Prostate gland (tissue), 2 donors: ENCODE measurements at regions not wholly inside any gene's neighbourhood (a gene's known extent, or its start where the extent isn't known, plus 50 kb on each side); places are given as distances from the start of the nearest gene placed in this dataset.

ENCODE experiments used
- DNase-seq: peaks from one replicate; pipeline ENCODE4 v3.0.0-alpha.2; 2019; ENCODE audit warnings: low spot score
- H3K27ac ChIP-seq, 2 donors: fragments of 200-600 bp; sonication (generic); 2 replicates each; pipeline ENCODE4 v1.5.1; 2017 to 2019
- H3K27me3 ChIP-seq: fragments of 200-600 bp; sonication (generic); replicated peaks from 2 replicates; pipeline ENCODE4 v1.5.1; 2019; ENCODE audit not compliant: insufficient read depth
- H3K36me3 ChIP-seq, 2 donors: fragments of 200-600 bp; sonication (generic); 1 replicate in 1 of 2; 2 replicates in 1 of 2; pipeline versions ENCODE4 v1.5.1 to v1.8.1; 2017 to 2019
- H3K4me1 ChIP-seq: fragments of 200-600 bp; sonication (generic); replicated peaks from 2 replicates; pipeline ENCODE4 v1.5.1; 2019
- H3K4me3 ChIP-seq, 2 donors: fragments of 200-600 bp; sonication (generic); 2 replicates each; pipeline ENCODE4 v1.5.1; 2017 to 2019
- H3K9me3 ChIP-seq: fragments of 200-600 bp; sonication (generic); 2 replicates; pipeline ENCODE4 v1.5.1; 2017
- CTCF ChIP-seq, 4 experiments: fragments of 200-600 bp in 2 of 4; fragments of 450-650 bp in 2 of 4; sonication (generic) in 2 of 4; IDR thresholded peaks; 1 replicate in 3 of 4; 2 replicates in 1 of 4; pipeline ENCODE4 v1.5.1; 2016 to 2019; ENCODE audit warnings: antibody characterized with exemption in 4 of 4, mild to moderate bottlenecking in 2 of 4, moderate library complexity in 2 of 4
- POLR2A ChIP-seq: fragments of 450-650 bp; IDR thresholded peaks from one replicate; pipeline ENCODE4 v1.6.1; 2016; ENCODE audit warnings: antibody characterized with exemption, mild to moderate bottlenecking
- POLR2AphosphoS5 ChIP-seq: sonication (generic); formaldehyde crosslinking; IDR thresholded peaks from one replicate; pipeline ENCODE4 v1.6.1; 2017; ENCODE audit warnings: antibody characterized with exemption
- WGBS: methylation state at CpG from one replicate; pipeline ENCODE4 v1.1.5; 2018; 5-methylcytosine and 5-hydroxymethylcytosine counted together
- intact Hi-C: fragments of 100-400 bp; cut with DNase I; formaldehyde crosslinking; loops from one replicate; pipeline ENCODE4 v1.14.2; 2022

GRCh38 chr12:68387338-68387737 is 55.2 kb upstream of the MDM1 start:
- intact Hi-C loops, result no loop called here
- no peaks in the 10 kb centered on the region for H3K9me3 ChIP-seq
- H3K4me1 ChIP-seq, result no peaks in the 10 kb centered on the region
- no peak overlapping the region for H3K27ac ChIP-seq
- no peak overlapping the region for H3K4me3 ChIP-seq
- no peak for DNase-seq
- 97% methylated on average over 1 of the region's 1 CpG for WGBS
- TF ChIP-seq POLR2AphosphoS5 (no peak), POLR2A (no peak), CTCF (IDR thresholded peaks at IDR 0.05) (no peak)
- H3K36me3 ChIP-seq, result no peaks in the 10 kb centered on the region
- no peaks in the 10 kb centered on the region for H3K27me3 ChIP-seq

GRCh38 chr12:68389305-68389704 is 57.1 kb upstream of the MDM1 start:
- WGBS, result 89% methylated on average over 1 of the region's 1 CpG
- Histone ChIP-seq H3K4me3 (no peak overlapping the region), H3K9me3 (no peaks in the 10 kb centered on the region), H3K36me3 (no peaks in the 10 kb centered on the region), H3K4me1 (no peaks in the 10 kb centered on the region), H3K27ac (no peak overlapping the region), H3K27me3 (no peaks in the 10 kb centered on the region)
- TF ChIP-seq POLR2A (no peak), CTCF (IDR thresholded peaks at IDR 0.05) (no peak), POLR2AphosphoS5 (no peak)
- DNase-seq, result no peak
- intact Hi-C loops, result no loop called here

- Histone ChIP-seq H3K9me3 (no peaks in the 10 kb centered on the region), H3K4me1 (no peaks in the 10 kb centered on the region), H3K27ac (no peak overlapping the region), H3K36me3 (no peaks in the 10 kb centered on the region), H3K27me3 (no peaks in the 10 kb centered on the region), H3K4me3 (no peak overlapping the region)
- intact Hi-C loops, result no loop called here
- WGBS, result 95% methylated on average over 3 of the region's 3 CpGs
- DNase-seq, result no peak
- TF ChIP-seq POLR2A (no peak), CTCF (IDR thresholded peaks at IDR 0.05) (no peak), POLR2AphosphoS5 (no peak)
Measured at GRCh38 chr12:68391937-68392336, 59.8 kb upstream of the MDM1 start.

GRCh38 chr12:68392376-68392775 is 60.2 kb upstream of the MDM1 start:
- TF ChIP-seq CTCF (IDR thresholded peaks at IDR 0.05) (no peak), POLR2AphosphoS5 (no peak)
- Histone ChIP-seq H3K9me3 (no peaks in the 10 kb centered on the region), H3K36me3 (no peaks in the 10 kb centered on the region), H3K4me1 (no peaks in the 10 kb centered on the region), H3K27ac (no peak overlapping the region), H3K4me3 (no peak overlapping the region), H3K27me3 (no peaks in the 10 kb centered on the region)
- intact Hi-C loops, result no loop called here
- no peak for DNase-seq

- H3K4me1 ChIP-seq, result no peaks in the 10 kb centered on the region
- DNase-seq, result no peak
- H3K27me3 ChIP-seq, result no peaks in the 10 kb centered on the region
- 74% methylated on average over 4 of the region's 4 CpGs for WGBS
- H3K27ac ChIP-seq, result no peak overlapping the region
- intact Hi-C loops, result no loop called here
- H3K4me3 ChIP-seq, result no peak overlapping the region
- no peaks in the 10 kb centered on the region for H3K9me3 ChIP-seq
- TF ChIP-seq POLR2A, result no peak
- TF ChIP-seq POLR2AphosphoS5, result no peak
- TF ChIP-seq CTCF (IDR thresholded peaks at IDR 0.05), result no peak
- no peaks in the 10 kb centered on the region for H3K36me3 ChIP-seq
Measured at GRCh38 chr12:68393417-68393816, 61.3 kb upstream of the MDM1 start.
